ENCODE measurements at regions not wholly inside any gene's neighbourhood (a gene's known extent, or its start where the extent isn't known, plus 50 kb on each side); places are given as distances from the start of the nearest gene placed in this dataset.

GRCh38 chr3:73326396-73326795 lies 264.9 kb downstream of the EBLN2 start:
- 58% methylated on average over 3 of the region's 3 CpGs for WGBS
- peaks cover 0 to 6% (median 0%) of the 10 kb centered on the region in 4 donors for H3K27me3 ChIP-seq (ENCODE audit: control insufficient read depth in 4 of 4, insufficient read depth in 4 of 4, low read length in 3 of 4)
- no peak overlapping the region for H3K9ac ChIP-seq (ENCODE audit: low read depth in 1 of 2, low read length in 2 of 2)
- TF ChIP-seq SP1 (IDR thresholded peaks at IDR 0.05) (no peak), RAD21 (IDR thresholded peaks at IDR 0.05) (no peak), ZBTB33 (IDR thresholded peaks at IDR 0.05) (no peak), JUND (IDR thresholded peaks at IDR 0.05) (no peak), CTCF (IDR thresholded peaks at IDR 0.05; ENCODE audit: low read depth, low read length, missing input control) (no peak), HNF4A (conservative IDR thresholded peaks at IDR 0.05) (no peak), ATF3 (IDR thresholded peaks at IDR 0.05) (no peak), GABPA (IDR thresholded peaks at IDR 0.05 in 1 of 2, conservative IDR thresholded peaks at IDR 0.05 in 1 of 2) (no peak), EGR1 (IDR thresholded peaks at IDR 0.05; ENCODE audit: low read depth in 2 of 2) (no peak), FOXA1 (IDR thresholded peaks at IDR 0.05) (no peak), NR2F2 (IDR thresholded peaks at IDR 0.05) (no peak), FOXA2 (IDR thresholded peaks at IDR 0.05) (no peak), YY1 (IDR thresholded peaks at IDR 0.05) (no peak), HNF4G (IDR thresholded peaks at IDR 0.05) (no peak), RXRA (IDR thresholded peaks at IDR 0.05) (no peak), TAF1 (conservative IDR thresholded peaks at IDR 0.05) (no peak), REST (IDR thresholded peaks at IDR 0.05) (no peak), MAX (IDR thresholded peaks at IDR 0.05) (no peak)
- no peak overlapping the region for H3K27ac ChIP-seq (ENCODE audit: low read depth in 1 of 2, low read length in 2 of 2)
- no peaks in the 10 kb centered on the region for H3K36me3 ChIP-seq (ENCODE audit: control insufficient read depth in 4 of 4, insufficient read depth in 3 of 4, low read depth in 1 of 4, low read length in 3 of 4)
- no peaks in the 10 kb centered on the region for H3K4me1 ChIP-seq (ENCODE audit: control insufficient read depth in 4 of 4, insufficient read depth in 4 of 4, low read length in 3 of 4)
- no peak for DNase-seq (ENCODE audit: low spot score)
- no peak overlapping the region for H3K4me3 ChIP-seq (ENCODE audit: low read depth in 1 of 3, low read length in 3 of 3)
- peaks cover 0 to 3% (median under 1%) of the 10 kb centered on the region in 4 donors for H3K9me3 ChIP-seq (ENCODE audit: control insufficient read depth in 4 of 4, low read length in 3 of 4)

All from liver (tissue), 8 donors.